8988T (cell line): ENCODE measurements at regions not wholly inside any gene's neighbourhood (a gene's known extent, or its start where the extent isn't known, plus 50 kb on each side); places are given as distances from the start of the nearest gene placed in this dataset.
A peak's percentile ranks its signal among the peaks of the same experiment; 100 is the strongest.

ENCODE experiments used
- DNase-seq: peaks from one replicate; pipeline ENCODE4 v3.0.0; 2011

DNA sequence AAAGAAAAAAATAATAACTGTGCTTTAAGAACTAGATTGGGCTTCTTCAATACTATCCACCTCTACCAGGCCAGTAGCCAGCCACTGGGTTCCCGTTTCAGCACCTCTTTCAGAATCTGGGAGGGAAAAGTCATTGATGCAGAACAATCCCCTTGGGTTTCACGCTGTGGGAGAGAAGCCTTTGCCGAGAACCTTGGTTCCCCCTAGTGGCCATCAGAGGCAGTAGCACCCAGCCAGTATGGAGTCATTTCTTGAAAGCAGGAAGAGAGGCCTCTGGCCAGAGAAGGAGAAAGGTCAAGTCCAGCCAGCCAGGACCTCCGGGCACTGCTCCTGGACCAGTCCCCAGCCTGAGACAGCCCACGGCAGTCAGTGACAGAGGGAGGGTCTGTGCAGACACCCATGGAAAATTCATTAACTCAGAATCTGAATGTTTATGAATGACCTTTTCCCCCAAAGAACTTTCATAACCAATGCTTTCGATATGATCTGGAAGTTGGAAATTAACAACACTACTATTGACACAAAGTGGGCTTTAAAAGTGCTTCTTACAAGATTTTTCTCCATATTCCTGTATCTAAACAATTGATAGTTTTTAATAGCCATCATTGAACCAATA lies 51.2 kb upstream of the CDH5 start:
- DNase-seq = peak; percentile 88

DNA sequence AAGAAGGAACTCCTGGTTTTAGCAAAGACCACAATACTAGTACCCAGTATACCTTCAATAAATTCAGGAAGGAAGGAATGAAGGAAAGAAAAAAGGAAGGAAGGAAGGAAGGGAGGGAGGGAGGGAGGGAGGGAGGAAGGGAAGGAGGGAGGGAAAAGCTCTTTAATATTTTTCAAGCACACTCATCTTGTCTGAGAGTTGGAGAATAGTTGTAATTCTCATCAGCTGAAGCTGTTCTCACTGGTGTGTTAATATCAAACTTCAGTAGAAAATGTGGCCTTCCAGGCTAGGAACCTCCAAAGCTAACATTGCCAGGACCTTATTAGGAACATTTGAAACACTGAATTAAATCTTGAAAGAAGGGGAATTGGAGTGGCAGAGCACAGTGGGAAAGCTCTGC lies 55.2 kb upstream of the CDH5 start:
- no peak for DNase-seq

DNA sequence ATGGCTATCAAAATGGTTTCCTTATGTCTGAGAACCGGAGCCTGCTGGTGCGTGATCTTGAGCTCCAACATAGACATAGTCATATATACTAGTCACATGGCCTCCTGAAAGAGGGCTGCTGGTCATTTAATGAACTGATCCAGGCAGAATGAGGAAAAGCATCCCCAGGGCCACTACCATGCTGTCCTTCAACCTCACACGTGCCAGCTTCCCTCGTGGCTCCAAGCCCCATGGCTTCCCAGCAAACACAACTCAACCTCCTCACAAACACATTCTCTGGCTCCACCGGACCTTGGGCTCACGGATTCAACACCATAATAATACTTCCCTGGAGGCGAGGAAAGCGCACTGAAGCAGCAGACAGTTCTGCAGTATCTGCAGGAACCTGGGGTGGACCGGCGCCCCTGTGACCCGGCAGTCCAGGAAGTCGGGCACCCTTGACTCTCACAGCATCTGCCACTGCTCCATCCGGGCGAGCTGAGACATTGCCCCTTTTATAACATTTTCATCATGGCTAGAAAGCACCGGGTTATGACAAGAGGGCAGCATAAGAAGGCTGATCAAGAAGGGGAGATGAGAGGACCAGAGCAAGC lies 57.2 kb upstream of the CDH5 start:
- DNase-seq = no peak

GRCh38 chr16:66308096-66308495 lies 58.4 kb upstream of the CDH5 start:
- no peak for DNase-seq

- no peak for DNase-seq
Measured at GRCh38 chr16:66306366-66307150, 59.9 kb upstream of the CDH5 start.

DNA sequence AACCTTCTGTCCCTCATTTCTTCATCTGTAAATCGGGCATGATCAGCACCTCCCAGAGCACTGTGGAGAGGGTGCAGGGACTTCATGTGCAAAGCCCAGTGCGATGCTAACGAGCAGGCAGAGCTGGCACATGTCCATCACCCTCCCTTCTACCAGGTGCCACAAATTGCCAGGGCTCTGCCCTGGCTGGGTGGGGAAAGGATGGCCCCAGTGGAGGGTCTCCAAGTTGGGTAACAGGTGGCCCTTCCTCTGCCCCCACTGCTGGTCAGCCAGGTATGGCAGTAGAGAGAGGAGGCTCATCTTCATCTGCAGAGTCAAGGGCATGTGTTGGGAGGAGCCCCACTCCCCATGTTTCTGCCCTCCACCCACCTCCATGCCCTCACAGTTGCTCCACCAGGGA lies 61.5 kb upstream of the CDH5 start:
- DNase-seq = no peak

- no peak for DNase-seq
Measured at GRCh38 chr16:66304151-66304550, 62.3 kb upstream of the CDH5 start.

DNA sequence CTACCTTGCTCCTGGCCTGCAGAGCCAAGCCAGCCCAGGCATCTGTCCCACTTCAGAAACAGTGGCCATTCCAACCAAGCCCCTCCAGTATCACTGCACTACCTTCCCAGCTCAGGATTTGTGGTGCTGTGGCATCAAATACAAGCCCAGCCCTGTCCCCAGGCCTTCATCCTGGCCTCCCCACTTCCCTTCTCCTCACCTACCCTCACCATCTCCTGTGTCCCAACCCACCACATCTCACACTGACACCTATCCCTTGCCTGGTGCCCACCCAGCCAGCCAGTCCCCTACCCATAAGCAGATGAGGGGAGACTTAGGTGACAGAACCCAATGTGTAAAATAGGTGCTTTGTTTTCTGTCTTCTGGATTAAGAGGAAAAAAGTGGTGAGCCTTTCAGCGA lies 66.0 kb upstream of the CDH5 start:
- peak; percentile 4 for DNase-seq

- DNase-seq = peak; percentile 6
Measured at GRCh38 chr16:66300037-66300436, 66.5 kb upstream of the CDH5 start.

DNA sequence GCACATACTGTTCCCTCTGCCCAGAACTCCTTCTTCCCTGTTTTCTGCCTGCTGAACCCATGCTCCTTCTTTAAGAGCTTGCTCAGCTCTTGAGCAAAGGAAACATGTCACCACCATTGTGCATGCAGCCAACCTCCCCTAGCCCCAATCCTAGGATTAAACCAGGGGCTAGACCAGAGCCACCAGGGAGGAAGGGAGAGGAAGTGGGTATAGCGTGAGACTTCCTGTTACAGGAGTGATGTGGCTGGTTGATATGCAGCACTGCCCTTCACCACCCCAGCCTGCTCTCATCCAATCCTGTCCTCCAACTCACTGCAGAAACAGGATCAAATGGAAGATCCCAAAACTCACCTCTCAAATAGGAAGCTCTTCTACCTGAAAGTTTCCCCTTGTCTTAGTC lies 67.1 kb upstream of the CDH5 start:
- peak; percentile 13 for DNase-seq

DNA sequence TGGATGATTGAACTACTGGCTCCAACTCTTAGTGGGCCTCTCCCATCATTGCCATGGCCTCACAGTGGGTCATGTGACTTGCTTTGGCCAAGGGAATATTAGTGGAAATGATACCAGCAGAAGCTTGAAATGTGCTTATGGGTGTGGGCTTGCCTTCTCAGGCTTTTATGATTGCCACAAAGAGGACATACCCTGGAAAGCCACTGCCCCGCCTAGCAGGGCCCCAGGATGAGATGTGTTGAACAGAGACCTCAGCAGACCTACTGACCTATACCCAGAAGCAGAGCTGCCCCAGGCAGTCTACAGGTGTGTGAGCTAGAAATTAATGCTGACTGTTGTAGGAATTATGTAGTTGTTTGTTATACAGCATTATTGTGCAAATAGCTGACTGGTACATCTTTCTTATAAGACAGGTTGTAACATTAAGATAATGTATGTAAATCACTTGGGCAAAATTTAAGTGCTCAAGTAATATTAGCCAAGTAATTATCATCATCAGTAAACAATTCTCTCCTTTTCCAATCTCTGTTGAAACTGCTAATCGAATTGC lies 67.8 kb upstream of the CDH5 start:
- DNase-seq = no peak

- DNase-seq = peak; percentile 4
Measured at GRCh38 chr16:66298006-66298405, 68.5 kb upstream of the CDH5 start.

DNA sequence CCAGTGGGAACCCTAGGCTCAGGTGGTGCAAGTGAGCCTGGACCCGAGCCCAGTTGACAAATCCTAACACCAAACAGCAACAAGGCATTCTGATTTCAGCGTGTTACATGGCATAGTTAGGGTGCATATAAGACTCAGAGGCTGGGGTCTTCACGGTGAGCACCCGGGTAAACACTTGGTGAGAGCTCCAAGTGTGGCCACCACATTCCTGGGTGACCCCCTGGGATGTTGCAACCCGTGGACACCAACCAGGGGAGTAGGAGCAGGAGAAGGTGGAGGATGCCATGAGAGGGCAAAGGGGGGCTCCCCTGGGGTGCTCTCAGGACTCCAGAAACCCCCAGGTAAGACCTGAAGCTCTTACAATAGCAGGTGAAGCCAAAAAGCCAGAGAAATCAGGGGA lies 69.9 kb upstream of the CDH5 start:
- no peak for DNase-seq

GRCh38 chr16:66295761-66296546 lies 70.5 kb upstream of the CDH5 start:
- peak; percentile 2 for DNase-seq

- DNase-seq = no peak
Measured at GRCh38 chr16:66295213-66295612, 71.3 kb upstream of the CDH5 start.

DNA sequence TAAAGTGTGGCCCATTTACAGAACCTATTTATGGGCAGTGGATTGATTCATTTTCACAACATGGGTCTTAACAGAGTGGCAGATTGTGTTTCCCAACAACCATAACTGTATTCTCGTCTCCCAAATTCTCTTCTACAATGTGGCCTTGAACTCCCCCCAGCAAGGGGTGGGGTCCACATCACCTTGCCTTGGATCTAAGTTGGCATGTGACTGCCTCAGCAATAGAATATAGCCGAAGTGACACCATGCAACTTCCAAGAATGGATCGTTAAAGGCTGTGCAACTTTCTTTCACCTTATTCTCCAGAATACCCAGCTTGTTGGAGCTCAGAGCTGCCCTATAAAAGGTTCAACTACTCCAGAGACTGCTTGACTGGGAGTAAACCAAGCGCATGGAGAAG lies 72.0 kb upstream of the CDH5 start:
- no peak for DNase-seq

DNA sequence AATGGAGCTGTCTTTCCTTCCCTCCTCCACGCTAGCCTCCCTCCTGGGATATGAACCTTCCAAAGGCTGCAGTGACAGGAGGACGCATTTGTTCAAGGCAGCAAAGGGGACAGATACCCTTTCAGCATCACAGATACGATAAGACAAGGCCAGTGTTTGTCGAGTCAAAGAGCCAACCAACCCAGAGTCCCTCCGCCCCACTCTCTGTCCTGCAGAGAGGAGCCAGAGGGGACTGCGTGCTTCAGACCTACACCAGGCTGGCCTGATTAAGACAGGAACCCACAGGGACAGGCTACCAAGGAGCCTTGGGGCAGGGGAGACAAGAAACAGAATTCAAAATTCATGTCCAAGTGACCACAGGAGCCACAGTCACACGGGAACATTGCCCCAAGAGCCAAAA lies 72.6 kb upstream of the CDH5 start:
- peak; percentile 7 for DNase-seq

DNA sequence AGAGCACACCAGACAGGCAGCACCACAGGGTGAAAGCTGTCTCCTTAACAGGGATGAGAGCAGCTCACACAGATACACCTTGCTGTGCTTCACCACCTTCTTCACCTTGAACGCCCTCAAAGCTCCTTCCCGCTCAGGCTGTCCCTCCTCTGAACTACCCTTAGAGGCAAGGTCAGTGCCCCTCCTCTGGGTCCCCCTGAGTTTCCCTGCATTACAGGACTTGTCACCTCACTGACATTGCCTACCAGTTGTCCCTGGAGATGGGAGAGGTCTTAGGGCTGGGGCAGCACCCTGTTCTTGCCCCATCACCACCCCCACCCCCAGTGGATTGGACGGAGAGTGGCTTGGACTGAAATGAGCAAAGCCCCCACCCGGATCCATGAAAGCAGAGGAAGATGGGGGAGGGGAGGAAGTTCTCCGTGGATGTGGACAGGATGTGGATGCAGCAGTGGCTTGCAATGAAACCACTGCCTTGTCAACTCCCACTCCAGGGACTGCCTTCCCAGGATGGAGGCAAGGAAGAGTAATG lies 73.2 kb upstream of the CDH5 start:
- DNase-seq = no peak

- DNase-seq = no peak
Measured at GRCh38 chr16:66292241-66292935, 74.1 kb upstream of the CDH5 start.

DNA sequence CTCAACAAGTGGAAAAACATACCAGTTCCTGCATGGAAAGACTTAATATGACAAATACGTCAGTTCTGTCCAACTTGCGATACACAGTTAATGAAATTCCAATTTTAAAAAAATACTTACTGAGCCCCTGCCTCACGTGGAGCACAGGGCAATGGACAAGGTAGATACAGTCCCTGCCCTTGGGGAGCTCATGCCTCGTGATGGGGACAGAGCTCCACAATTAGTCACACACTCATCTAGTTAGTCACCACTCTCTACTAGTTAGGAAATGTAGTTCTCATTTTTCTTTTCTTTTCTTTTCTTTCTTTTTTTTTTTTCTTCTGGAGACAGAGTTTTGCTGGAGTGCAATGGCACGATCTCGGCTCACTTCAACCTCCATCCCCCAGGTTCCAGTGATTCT lies 74.7 kb upstream of the CDH5 start:
- DNase-seq = no peak

DNA sequence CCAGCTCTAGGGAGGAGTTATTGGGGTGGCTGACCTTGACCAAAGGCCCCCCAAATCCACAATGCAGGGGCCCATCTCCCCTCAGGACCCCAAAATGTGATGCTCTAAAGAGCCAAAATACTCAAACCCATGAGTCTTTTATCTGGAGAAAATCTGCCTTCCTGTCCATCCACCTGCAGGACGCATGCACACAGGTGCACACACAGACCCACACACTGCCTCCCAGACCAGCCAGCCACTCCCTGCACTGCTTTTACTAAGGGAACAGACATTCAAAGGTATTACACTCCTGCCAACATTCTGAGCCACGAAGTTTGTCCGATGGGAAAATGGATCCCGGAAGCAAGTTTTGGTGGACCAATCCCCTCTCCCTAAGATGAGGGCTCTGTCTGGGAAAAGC lies 76.1 kb upstream of the CDH5 start:
- no peak for DNase-seq

- no peak for DNase-seq
Measured at GRCh38 chr16:66289986-66290385, 76.5 kb upstream of the CDH5 start.
